SK-N-SH (cell line): ENCODE measurements at regions not wholly inside any gene's neighbourhood (a gene's known extent, or its start where the extent isn't known, plus 50 kb on each side); places are given as distances from the start of the nearest gene placed in this dataset.

Source experiments
- CTCF ChIA-PET: fragments of 300-600, 350-600 bp; formaldehyde crosslinking; extraction: SDS; loops from one replicate; lab custom pipeline; 2021; lab: Yijun Ruan, JAX
- POLR2A ChIA-PET: fragments of 350-600 bp; sonication (Branson Sonifier 250); formaldehyde crosslinking; extraction: SDS; loops from one replicate; lab custom pipeline; 2020; ENCODE audit warnings: antibody characterized with exemption, inconsistent platforms; lab: Yijun Ruan, JAX
- DNase-seq: peaks from one replicate; pipeline ENCODE4 v3.0.0; 2012
- H2AFZ ChIP-seq: fragments of 200-600 bp; sonication (generic); 2 replicates; pipeline ENCODE4 v1.8.1; 2016; ENCODE audit warnings: antibody characterized with exemption, mild to moderate bottlenecking, low read depth
- H3F3A ChIP-seq: fragments of 200-600 bp; sonication (generic); replicated peaks from 2 replicates; pipeline ENCODE3; 2016; ENCODE audit warnings: antibody characterized with exemption, mild to moderate bottlenecking; ENCODE audit not compliant: insufficient read depth
- H3K27ac ChIP-seq, 2 experiments: fragments of 200-500 bp in 1 of 2; fragments of 200-600 bp in 1 of 2; sonication (Bioruptor generic) in 1 of 2; sonication (generic), shearing (Covaris generic) in 1 of 2; 2 replicates each; pipeline versions ENCODE4 v1.5.1 to v1.6.1; 2014 to 2016; ENCODE audit warnings: low read depth in 2 of 2, inconsistent platforms in 1 of 2, low read length in 1 of 2, mild to moderate bottlenecking in 1 of 2, mixed read lengths in 1 of 2
- H3K27me3 ChIP-seq: fragments of 200-600 bp; sonication (generic), shearing (Covaris generic); 2 replicates; pipeline ENCODE4 v1.6.1; 2016; ENCODE audit warnings: mixed run types; ENCODE audit not compliant: insufficient read depth
- H3K36me3 ChIP-seq, 2 experiments: fragments of 200-500 bp in 1 of 2; fragments of 200-600 bp in 1 of 2; sonication (Bioruptor generic) in 1 of 2; sonication (generic) in 1 of 2; replicated peaks in 1 of 2; 2 replicates each; pipeline versions ENCODE3 to v1.5.1; 2014 to 2016; ENCODE audit warnings: low read length in 1 of 2, mild to moderate bottlenecking in 1 of 2; ENCODE audit not compliant: insufficient read depth in 2 of 2, control insufficient read depth in 1 of 2
- H3K4me1 ChIP-seq, 2 experiments: fragments of 200-500 bp in 1 of 2; fragments of 200-600 bp in 1 of 2; sonication (Bioruptor generic) in 1 of 2; sonication (generic), shearing (Covaris generic) in 1 of 2; 2 replicates each; pipeline versions ENCODE4 v1.5.1 to v1.6.1; 2014 to 2016; ENCODE audit warnings: low read depth in 1 of 2, low read length in 1 of 2, mixed run types in 1 of 2; ENCODE audit not compliant: insufficient read depth in 2 of 2, control insufficient read depth in 1 of 2
- H3K4me2 ChIP-seq: fragments of 200-600 bp; sonication (generic), shearing (Covaris generic); 2 replicates; pipeline ENCODE4 v1.6.1; 2017; ENCODE audit warnings: mixed run types
- H3K4me3 ChIP-seq, 2 experiments: fragments of 200-500 bp in 1 of 2; fragments of 200-600 bp in 1 of 2; sonication (Bioruptor generic) in 1 of 2; sonication (generic), shearing (Covaris generic) in 1 of 2; 2 replicates each; pipeline versions ENCODE4 v1.5.1 to v1.8.1; 2014 to 2016; ENCODE audit warnings: low read depth in 2 of 2, inconsistent platforms in 1 of 2, low read length in 1 of 2, mild to moderate bottlenecking in 1 of 2, mixed read lengths in 1 of 2, moderate library complexity in 1 of 2
- H3K79me2 ChIP-seq: fragments of 200-600 bp; sonication (generic); 2 replicates; pipeline ENCODE4 v1.8.1; 2017; ENCODE audit warnings: mild to moderate bottlenecking; ENCODE audit not compliant: insufficient read depth
- H3K9ac ChIP-seq: fragments of 200-600 bp; sonication (generic); 2 replicates; pipeline ENCODE4 v1.6.1; 2017; ENCODE audit warnings: mixed run types
- H3K9me2 ChIP-seq: fragments of 200-600 bp; sonication (generic); 2 replicates; pipeline ENCODE4 v1.6.1; 2017; ENCODE audit warnings: mixed run types
- H3K9me3 ChIP-seq: fragments of 200-600 bp; sonication (generic); 2 replicates; pipeline ENCODE4 v1.6.1; 2017; ENCODE audit warnings: mixed run types, mild to moderate bottlenecking, moderate library complexity
- H4K20me1 ChIP-seq: fragments of 200-600 bp; sonication (generic); 2 replicates; pipeline ENCODE4 v1.6.1; 2017; ENCODE audit warnings: mild to moderate bottlenecking, mixed run types; ENCODE audit not compliant: insufficient read depth
- CHD2 ChIP-seq: fragments of 150-350 bp; IDR thresholded peaks from 2 replicates; pipeline ENCODE4 v1.6.1; 2018; ENCODE audit warnings: low read length; ENCODE audit not compliant: partially characterized antibody
- CTCF ChIP-seq: fragments of 200-600 bp; sonication (generic); IDR thresholded peaks from 2 replicates; pipeline ENCODE4 v1.6.1; 2017; ENCODE audit warnings: antibody characterized with exemption, mild to moderate bottlenecking, moderate library complexity
- ELF1 ChIP-seq: IDR thresholded peaks from 2 replicates; pipeline ENCODE4 v1.4.0; 2012
- EP300 ChIP-seq, 2 experiments: IDR thresholded peaks; 2 replicates each; pipeline versions ENCODE4 v1.4.0 to v1.6.1; 2012; ENCODE audit warnings: borderline replicate concordance in 1 of 2, low read depth in 1 of 2, low read length in 1 of 2
- FOXJ3 ChIP-seq: sonication (generic); formaldehyde crosslinking; IDR thresholded peaks from 2 replicates; pipeline ENCODE4 v1.5.1; 2020; ENCODE audit warnings: mild to moderate bottlenecking, missing genetic modification reagents
- GABPA ChIP-seq: IDR thresholded peaks from 2 replicates; pipeline ENCODE4 v1.4.0; 2012; ENCODE audit warnings: low read depth, mild to moderate bottlenecking
- MEF2A ChIP-seq: IDR thresholded peaks from 2 replicates; pipeline ENCODE4 v1.4.0; 2012; ENCODE audit warnings: low read depth, borderline replicate concordance
- MXI1 ChIP-seq: IDR thresholded peaks from 2 replicates; pipeline ENCODE4 v1.6.1; 2012; ENCODE audit warnings: mild to moderate bottlenecking, low read depth, low read length, improper control_type of control experiment
- RAD21 ChIP-seq: IDR thresholded peaks from 2 replicates; pipeline ENCODE4 v1.6.1; 2012; ENCODE audit warnings: mild to moderate bottlenecking, low read length
- REST ChIP-seq: IDR thresholded peaks from 2 replicates; pipeline ENCODE4 v1.6.1; 2012; ENCODE audit warnings: mild to moderate bottlenecking, low read depth, low read length, moderate library complexity
- RFX5 ChIP-seq: IDR thresholded peaks from 2 replicates; pipeline ENCODE4 v1.6.1; 2012; ENCODE audit warnings: mild to moderate bottlenecking, improper control_type of control experiment, low read length
- RXRA ChIP-seq: IDR thresholded peaks from 2 replicates; pipeline ENCODE4 v1.4.0; 2012; ENCODE audit warnings: low read depth, mild to moderate bottlenecking, borderline replicate concordance
- SMC3 ChIP-seq: IDR thresholded peaks from 2 replicates; pipeline ENCODE4 v1.6.1; 2012; ENCODE audit warnings: low read depth, low read length, improper control_type of control experiment
- TCF12 ChIP-seq: IDR thresholded peaks from 2 replicates; pipeline ENCODE4 v1.4.0; 2012
- TEAD4 ChIP-seq: IDR thresholded peaks from 2 replicates; pipeline ENCODE4 v1.4.0; 2012; ENCODE audit warnings: mild to moderate bottlenecking, borderline replicate concordance; ENCODE audit not compliant: insufficient read depth
- USF1 ChIP-seq: IDR thresholded peaks from 2 replicates; pipeline ENCODE4 v1.4.0; 2012; ENCODE audit warnings: low read depth, borderline replicate concordance
- USF2 ChIP-seq: fragments of 150-350 bp; IDR thresholded peaks from 2 replicates; pipeline ENCODE4 v1.6.1; 2017; ENCODE audit warnings: antibody characterized with exemption, low read length, low read depth, borderline replicate concordance
- WGBS: methylation state at CpG from one replicate; pipeline ENCODE4 v1.1.6; 2017; ENCODE audit warnings: low lambda C conversion rate; 5-methylcytosine and 5-hydroxymethylcytosine counted together

- TF ChIP-seq MEF2A (no peak), RAD21 (no peak)
Observed at GRCh38 chr2:4029081-4029480, 325.7 kb downstream of the DCDC2C start (continued).

GRCh38 chr2:4039896-4040295 is 336.5 kb downstream of the DCDC2C start:
- H2AFZ ChIP-seq = no peak overlapping the region
- no peak overlapping the region for H3K4me2 ChIP-seq
- CTCF ChIA-PET = interaction anchor here (0.7 kb wide), 1 partner anchor 13 kb away, joined by 3 read pairs; no protein-coding TSS in a partner anchor
- H3F3A ChIP-seq = no peaks in the 10 kb centered on the region
- TF ChIP-seq GABPA (no peak), RAD21 (no peak), USF1 (no peak), TCF12 (no peak), EP300 (IDR thresholded peaks at IDR 0.05; ENCODE audit: borderline replicate concordance in 1 of 2, low read depth in 1 of 2, low read length in 1 of 2) (no peak), TEAD4 (no peak), CTCF (no peak), MXI1 (no peak), CHD2 (no peak), FOXJ3 (CRISPR knock-in tag) (no peak), RFX5 (no peak), ELF1 (no peak), SMC3 (no peak), REST (no peak), RXRA (no peak), USF2 (no peak)
- 24% methylated on average over 7 of the region's 7 CpGs for WGBS
- H3K9me2 ChIP-seq = no peaks in the 10 kb centered on the region
- DNase-seq = no peak
- H3K9ac ChIP-seq = no peak overlapping the region
- POLR2A ChIA-PET = interaction anchor here (0.6 kb wide), 1 partner anchor 16 kb away, joined by 3 read pairs; no protein-coding TSS in a partner anchor
- H3K4me3 ChIP-seq = no peak overlapping the region
- H3K9me3 ChIP-seq = no peaks in the 10 kb centered on the region; the same call in 1 of the 2 replicates
- H4K20me1 ChIP-seq = no peaks in the 10 kb centered on the region
- no peaks in the 10 kb centered on the region for H3K79me2 ChIP-seq
- H3K4me1 ChIP-seq = no peaks in the 10 kb centered on the region
- H3K27ac ChIP-seq = no peak overlapping the region
- no peaks in the 10 kb centered on the region for H3K27me3 ChIP-seq
- H3K36me3 ChIP-seq = no peaks in the 10 kb centered on the region
